Renal cortical epithelial cell (primary cell): ENCODE measurements at regions not wholly inside any gene's neighbourhood (a gene's known extent, or its start where the extent isn't known, plus 50 kb on each side); places are given as distances from the start of the nearest gene placed in this dataset.
"Not testable (repeated sequence)": the region's sequence is repeated elsewhere in the genome, so short reads cannot be mapped to it uniquely, and the experiment has no call there.

ENCODE experiments used
- DNase-seq: peaks from one replicate; pipeline ENCODE4 v3.0.0-alpha.2; 2011; ENCODE audit warnings: low read depth

DNA sequence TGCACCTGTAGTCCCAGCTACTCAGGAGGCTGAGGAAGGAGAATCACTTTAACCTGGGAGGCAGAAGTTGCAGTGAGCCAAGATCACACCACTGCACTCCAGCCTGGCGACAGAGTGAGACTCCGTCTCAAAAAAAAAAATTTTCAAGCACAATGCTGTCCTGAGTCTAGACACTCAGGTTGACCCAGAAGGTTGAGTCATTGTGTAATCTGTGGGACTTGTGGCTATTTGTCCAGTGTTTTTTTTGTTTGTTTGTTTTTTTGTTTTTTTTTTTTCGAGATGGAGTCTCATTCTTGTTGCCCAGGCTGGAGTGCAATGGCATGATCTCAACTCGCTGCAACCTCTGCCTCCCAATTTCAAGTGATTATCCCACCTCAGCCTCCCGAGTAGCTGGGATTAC is 74.3 kb upstream of the SOX13 start:
- not testable (repeated sequence) for DNase-seq

GRCh38 chr1:203999618-204000017 is 73.3 kb upstream of the SOX13 start:
- no peak for DNase-seq

GRCh38 chr1:204001166-204001901 is 71.6 kb upstream of the SOX13 start:
- DNase-seq = no peak

DNA sequence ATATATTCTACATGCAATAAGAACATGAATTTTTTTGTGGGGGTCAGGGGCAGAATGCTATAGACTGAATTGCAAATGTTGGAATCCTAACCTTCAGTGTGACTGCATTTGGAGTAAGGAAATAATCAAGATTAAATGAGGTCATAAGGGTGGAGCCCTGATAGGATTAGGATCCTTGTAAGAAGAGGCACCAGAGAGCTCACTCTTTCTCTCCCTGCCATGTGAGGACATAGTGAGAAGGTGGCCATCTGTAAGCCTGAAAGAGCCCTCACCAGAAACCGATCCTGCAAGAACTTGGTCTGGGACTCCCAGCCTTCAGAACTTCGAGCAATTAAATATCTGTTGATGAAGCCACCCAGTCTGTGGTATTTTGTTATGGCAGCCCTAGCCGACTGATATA is 70.3 kb upstream of the SOX13 start:
- no peak for DNase-seq

- no peak for DNase-seq
These were observed 69.4 kb upstream of the SOX13 start for GRCh38 chr1:204003536-204003935.

DNA sequence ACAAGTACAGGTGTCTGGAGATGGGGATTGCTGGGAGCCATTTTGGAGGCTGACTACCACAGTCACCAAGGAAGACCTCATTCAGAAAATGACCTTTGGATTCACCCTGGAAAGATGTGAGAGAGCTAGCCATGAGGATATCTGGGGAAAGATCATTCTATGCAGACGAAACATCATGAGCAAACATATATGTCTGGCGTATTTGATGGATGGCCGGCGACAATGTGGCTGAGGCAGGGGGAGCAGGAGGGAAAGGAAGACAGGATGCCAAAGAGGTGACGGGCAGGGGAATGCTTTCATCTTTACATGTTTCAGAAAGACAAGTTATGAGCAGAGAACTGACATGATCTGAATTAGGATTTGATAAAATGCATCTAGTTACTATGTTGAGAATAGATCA is 61.5 kb upstream of the SOX13 start:
- DNase-seq = no peak

GRCh38 chr1:204013052-204013451 is 59.9 kb upstream of the SOX13 start:
- no peak for DNase-seq

GRCh38 chr1:204014336-204014735 is 58.6 kb upstream of the SOX13 start:
- DNase-seq = no peak

DNA sequence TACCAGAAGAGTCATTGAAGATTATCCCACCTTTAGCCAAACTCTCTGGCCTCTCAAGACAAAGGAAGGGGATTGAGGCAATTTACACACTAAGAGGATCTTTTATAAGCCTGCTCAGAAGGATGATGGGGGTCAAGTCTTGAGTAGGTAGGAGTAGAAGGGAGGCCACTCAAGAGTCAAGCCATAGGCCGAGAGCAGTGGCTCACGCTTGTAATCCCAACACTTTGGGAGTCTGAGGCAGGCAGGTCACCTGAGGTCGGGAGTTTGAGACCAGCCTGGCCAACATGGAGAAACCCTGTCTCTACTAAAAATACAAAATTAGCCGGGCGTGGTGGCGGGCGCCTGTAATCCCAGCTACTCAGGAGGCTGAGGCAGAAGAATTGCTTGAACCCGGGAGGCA is 58.0 kb upstream of the SOX13 start:
- not testable (repeated sequence) for DNase-seq

DNA sequence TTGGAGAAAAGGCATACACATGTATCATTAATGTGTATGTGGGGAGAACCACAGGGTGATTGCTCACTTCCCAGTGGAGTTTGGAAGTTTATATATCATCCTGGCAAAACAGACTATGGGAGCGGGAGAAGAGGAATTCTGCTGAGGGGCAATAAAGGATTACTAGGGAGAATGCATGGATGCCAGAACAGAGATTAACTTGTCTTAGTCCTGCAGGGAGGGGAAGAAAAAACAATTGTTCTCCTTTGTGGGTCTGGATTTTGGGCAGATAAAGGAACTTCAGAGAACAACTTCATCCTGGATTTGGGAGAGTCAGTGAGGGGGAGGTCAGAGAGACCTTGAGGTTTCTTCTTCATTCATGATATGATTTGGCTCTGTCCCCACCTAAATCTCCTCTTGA is 55.9 kb upstream of the SOX13 start:
- no peak for DNase-seq

GRCh38 chr1:204018460-204018859 is 54.5 kb upstream of the SOX13 start:
- DNase-seq = no peak
